SK-N-DZ (cell line): ENCODE measurements at regions not wholly inside any gene's neighbourhood (a gene's known extent, or its start where the extent isn't known, plus 50 kb on each side); places are given as distances from the start of the nearest gene placed in this dataset.

ENCODE experiments used
- DNase-seq: peaks from one replicate; pipeline ENCODE4 v3.0.0-alpha.2; 2015; ENCODE audit warnings: low spot score

DNA sequence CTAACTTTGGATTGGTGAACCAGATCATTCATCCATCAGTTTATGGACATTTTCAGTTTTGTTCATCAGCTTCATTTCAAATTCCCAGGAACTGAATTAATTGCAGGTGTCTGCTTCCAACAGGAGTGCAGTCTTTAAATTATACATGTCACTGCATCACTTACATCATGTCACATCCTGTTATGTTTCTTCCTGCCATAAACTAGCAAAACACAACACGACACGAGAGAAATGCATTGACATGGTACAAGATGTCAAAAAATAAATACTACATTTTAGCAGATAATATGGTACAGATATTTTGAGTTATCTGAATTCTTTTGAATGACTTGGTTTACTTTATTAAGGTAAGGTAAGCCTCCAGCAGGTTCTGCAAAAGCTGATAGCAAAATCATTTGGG lies 415.5 kb downstream of the NR2F1-AS1 start:
- no peak for DNase-seq

GRCh38 chr5:93164690-93165089 lies 416.3 kb downstream of the NR2F1-AS1 start:
- DNase-seq: peak; percentile 85

DNA sequence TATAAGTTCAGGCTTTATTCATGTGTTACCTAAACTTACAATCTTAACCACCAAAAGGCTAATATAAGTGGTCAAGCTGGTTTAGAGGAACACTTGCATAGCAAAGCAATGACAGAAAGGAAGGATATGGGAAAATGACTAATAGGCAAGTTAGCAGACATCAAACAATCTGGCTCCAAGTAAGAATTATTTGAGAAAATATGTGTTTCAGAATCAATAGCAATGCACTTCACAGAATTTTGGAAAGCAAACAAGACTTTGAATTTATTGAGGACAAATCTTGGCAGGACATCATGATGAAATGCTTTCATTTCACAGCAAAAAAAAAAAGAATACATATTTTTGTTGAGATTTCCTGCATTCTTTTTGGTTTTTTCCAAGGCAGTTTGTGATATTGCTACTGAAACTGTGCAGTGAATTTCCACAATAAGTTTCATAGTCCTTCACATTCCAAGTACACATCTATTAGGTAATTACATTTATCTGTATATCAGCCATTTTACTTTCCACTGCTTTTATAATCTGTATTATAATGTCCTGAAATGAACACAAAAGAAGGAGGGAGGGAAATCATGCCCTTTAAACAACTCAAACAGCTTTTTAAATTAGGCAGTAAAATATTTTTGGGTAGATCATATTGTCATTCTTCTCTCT lies 417.9 kb downstream of the NR2F1-AS1 start:
- no peak for DNase-seq

DNA sequence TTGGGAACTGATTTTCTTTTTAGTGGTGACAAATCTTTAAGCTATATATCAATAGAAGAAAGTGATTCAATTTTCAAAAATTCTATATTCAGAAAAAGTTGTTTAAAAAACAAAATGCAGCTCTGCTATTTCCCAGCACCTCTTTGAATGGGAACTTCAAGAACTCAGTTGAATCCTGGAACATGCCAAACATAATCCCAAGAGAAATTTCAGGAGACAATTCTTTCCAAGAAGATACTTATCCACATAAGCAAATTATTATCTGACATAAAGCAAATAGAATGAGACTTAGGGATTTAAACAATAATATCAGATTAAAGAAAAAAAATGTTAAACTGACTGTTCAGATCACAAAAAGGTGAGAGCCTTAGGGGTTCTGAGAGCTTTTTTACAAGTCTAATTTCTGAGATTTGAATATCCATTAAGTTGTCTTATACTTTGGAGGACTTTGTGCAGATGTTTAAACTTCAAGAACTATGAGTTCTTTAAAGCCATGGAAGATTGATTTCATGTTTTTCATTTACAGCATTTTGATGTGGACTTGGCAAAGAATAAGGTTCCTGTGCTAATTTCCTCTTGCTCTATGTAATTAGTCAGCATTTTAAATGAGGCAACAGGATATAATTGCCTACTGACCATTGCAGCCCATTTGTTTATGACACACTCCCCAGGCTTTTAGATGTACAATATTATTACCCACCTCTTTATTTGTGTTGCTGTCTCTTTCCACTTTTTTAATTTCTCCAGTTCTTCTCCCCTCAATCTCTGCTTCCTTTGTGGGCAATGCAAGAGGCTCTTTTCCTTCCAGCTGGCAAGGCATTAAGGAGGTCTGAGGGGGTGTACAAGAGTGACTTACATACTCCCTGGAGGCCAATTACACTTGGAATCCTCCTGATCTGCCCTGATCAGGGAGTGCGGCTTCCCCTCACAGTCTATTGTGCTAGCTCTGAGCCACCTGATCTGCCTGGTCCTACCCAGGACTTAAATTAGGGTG lies 419.1 kb downstream of the NR2F1-AS1 start:
- no peak for DNase-seq

DNA sequence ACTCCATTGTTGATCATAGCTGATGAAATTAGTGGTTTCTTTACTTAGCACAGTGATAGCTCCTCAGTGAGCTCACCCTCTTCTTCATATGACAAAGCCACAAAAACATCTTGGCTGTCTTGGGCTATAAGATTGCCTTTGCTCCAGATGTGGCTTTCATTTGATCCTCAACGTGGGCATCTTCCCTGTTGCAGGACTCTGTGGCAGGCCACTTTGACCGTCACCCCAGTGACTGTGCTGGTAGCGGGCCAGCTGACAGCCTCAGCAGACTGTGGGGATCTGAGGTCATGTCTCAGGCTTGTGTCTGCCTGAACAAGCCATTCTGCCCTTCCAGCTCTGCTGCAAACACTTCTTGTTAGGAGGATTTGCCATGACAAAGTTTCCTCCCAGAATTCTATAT lies 422.2 kb downstream of the NR2F1-AS1 start:
- no peak for DNase-seq

- DNase-seq: no peak
Measured at GRCh38 chr5:93156566-93156965, 424.5 kb downstream of the NR2F1-AS1 start.

DNA sequence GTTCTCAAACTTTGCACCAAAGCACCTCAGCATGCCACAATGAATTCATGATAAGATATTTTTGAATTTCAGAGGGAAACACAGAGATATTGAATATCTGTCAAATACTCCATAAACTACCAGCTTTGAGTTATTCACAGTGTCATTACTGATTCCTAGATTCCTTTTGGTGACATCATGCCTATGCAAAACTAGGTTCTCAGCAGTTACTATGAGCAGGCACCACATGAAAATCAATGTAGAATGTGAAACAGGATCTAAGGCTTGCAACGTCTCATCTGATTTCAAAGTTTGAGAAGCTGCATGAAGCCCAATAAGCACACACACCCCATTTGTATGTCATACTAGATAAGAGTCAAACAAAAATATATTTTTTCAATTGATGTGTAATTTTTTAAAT lies 426.5 kb downstream of the NR2F1-AS1 start:
- DNase-seq: no peak

- no peak for DNase-seq
Measured at GRCh38 chr5:93153461-93153860, 427.6 kb downstream of the NR2F1-AS1 start.

DNA sequence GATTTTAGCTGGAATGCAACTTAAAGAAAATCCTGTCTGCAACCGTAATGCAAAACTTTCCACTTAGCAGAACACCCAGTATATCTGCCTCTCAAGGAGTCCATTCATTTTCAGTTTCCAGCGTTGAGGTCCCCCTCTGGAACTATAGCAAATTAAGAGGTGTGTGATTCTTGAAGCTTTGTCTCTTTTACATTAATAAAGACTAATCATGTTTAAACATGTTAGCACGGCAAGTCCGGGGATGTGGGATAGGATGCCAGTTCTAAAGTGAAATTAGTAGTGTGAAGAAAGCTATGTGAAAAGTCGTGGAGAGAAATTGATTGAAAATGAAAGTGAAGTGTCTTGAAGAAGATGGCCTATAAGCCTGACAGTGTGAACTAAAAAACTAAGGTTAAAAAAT lies 429.1 kb downstream of the NR2F1-AS1 start:
- DNase-seq: no peak

DNA sequence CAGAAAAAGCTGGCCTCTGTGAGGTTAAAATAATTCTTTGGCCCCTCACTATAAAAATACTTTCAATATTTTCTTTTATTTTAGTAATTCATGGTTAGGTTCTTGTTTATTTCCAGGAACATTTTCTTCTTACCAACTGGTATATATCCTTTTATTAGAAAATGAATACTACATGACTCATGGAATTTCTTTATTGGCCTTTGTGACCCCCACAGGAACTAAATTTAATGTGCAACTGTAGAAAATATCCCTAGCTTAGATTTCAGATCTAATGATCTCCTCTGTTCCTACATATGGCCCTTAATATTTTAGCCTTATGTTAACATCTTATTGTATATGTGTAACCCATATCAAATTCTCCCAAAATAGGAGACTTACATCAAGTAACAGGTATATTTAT lies 429.9 kb downstream of the NR2F1-AS1 start:
- DNase-seq: no peak

- no peak for DNase-seq
Measured at GRCh38 chr5:93150311-93151012, 430.6 kb downstream of the NR2F1-AS1 start.

- DNase-seq: no peak
Measured at GRCh38 chr5:93145767-93146166, 435.3 kb downstream of the NR2F1-AS1 start.

DNA sequence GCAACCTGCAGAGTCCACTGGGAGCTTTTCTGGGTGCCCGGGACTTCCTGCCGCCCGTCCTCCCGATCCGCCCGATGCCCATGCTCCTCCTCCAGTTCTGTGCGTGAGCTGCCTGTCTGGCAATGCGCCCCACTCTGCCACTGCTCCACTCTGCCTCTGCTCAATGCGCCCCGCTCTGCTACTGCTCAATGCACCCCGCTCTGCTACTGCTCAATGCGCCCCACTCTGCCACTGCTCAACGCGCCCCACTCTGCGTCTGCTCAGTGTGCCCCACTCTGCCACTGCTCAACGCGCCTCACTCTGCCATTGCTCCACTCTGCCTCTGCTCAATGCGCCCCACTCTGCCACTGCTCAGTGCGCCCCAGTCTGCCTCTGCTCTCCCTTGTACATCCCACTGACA lies 436.0 kb downstream of the NR2F1-AS1 start:
- DNase-seq: no peak

DNA sequence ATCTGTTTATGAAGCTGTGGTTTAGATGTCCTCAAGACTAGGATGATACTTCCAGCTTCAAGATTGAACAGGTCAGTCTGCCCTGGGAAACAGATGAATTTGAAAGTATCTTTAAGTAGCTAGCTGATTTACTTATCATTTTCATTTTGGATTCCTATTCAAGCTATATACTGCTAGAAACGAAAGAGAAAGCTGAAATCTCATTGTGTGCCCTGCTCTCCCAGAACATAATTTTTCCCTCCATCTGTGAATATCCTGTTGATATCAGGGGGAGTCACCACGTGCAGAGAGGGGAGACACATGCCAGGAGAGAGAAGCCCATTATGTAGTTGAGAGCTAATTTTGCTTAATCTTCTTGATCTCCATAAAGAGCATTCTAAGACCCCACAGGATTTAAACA lies 439.1 kb downstream of the NR2F1-AS1 start:
- no peak for DNase-seq

DNA sequence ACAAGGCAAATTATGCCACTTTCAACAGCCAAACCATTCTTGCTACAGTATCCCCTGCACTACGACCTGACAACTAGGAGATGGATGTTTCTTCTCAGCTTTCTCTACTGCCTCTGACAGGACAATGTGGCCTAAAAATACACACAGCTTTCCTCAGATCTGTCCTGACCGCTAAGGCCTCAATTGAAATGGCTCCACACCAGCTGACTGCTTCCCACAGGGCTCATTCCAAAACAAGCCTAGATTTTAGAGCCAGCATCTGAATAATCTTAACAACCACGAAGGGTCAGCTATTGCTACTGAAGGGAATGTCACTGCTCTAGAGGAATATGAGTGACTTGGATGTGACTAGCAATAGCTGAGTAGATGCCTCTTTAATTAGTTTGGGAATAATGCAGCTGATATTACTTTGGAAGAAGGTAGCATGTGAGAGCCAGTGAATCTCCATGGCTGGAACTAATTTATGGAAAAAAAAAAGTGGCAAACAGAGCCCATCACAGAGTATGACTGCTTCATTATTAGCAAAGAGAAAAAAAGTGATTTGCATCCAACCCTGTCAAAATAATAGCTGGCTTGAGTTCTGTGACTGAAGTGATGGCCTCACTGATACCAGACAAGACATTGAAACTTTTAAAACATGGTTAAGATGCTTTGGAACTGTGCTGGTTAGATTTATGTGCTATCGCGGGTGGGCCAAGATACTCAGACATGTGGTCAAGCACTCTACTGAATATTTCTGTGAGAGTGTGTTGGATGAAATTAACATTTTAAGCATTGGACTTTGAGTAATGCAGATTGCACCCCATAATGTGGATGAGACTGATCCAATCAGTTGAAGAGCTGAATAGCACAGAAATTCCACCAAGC lies 450.2 kb downstream of the NR2F1-AS1 start:
- DNase-seq: no peak

DNA sequence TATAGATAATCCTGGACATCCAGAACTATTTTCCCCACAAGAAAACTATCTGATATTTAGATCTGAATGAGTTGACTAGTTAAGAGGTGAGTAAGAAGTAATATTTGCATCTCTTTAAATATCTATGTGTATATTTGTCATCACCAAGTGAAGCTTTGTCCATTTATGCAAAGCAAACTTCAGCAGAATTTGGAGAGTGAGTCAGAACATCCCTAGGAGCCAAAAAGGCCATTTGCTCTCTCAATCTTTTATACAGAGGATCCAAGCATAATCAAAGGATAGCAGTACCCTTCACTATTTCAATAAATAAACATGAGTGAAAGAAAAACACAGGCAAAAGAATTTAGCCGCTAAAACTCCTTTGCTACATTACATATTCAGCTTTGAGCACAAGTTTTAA lies 454.4 kb downstream of the NR2F1-AS1 start:
- no peak for DNase-seq

GRCh38 chr5:93123127-93123526 lies 457.9 kb downstream of the NR2F1-AS1 start:
- peak; percentile 78 for DNase-seq

DNA sequence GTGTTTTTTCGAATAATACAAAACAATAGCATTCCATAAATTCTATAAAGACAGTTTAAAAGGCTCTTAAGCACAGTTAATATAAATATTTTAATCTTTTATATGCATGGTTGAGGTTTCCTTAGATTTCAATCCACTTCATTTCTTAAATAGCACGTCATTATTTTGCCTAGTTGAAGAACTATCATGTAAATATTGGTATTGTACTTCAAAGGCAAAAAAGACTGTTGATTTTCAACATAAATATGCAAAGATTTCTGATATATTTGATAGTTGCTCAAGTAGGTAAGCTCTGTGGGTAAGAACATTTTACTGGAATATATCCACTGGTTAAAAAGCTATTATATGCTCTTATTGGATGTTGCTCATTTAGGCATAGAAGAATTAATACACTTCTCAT lies 458.6 kb downstream of the NR2F1-AS1 start:
- DNase-seq: no peak

- no peak for DNase-seq
Measured at GRCh38 chr5:93120771-93121170, 460.2 kb downstream of the NR2F1-AS1 start.

DNA sequence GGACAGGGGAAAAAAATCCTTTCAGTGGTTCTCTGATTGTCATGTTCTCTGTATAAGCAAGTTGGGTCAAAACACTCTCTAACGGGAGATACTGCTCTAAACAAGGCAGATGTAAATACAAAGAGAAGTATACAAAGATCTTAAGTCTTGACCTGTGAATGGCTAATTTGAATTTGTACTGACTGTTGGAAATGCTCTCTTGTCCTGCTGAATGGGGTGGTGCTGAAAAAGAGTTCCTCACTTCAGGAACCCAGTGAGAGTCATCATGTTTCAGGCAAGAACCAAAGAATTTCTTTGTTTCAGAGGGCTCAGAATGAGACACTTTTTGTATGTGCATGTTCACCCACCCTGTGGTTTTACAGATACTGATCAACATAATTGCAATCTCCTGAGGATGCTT lies 461.0 kb downstream of the NR2F1-AS1 start:
- no peak for DNase-seq
